MM.1S (cell line): ENCODE measurements at regions not wholly inside any gene's neighbourhood (a gene's known extent, or its start where the extent isn't known, plus 50 kb on each side); places are given as distances from the start of the nearest gene placed in this dataset.

Source experiments
- EZH2 ChIP-seq: fragments of 300-600 bp; sonication (generic); optimal IDR thresholded peaks from 2 replicates; pipeline ENCODE3; 2017; ENCODE audit warnings: low read depth, mild to moderate bottlenecking, antibody characterized with exemption, low read length, mixed read lengths
- TF ChIP-seq, protein P1 (sequence below): fragments of 300-600 bp; sonication (generic); IDR thresholded peaks from 2 replicates; pipeline ENCODE4 v1.5.1; 2016; ENCODE audit warnings: antibody characterized with exemption, low read length, mixed read lengths

DNA sequence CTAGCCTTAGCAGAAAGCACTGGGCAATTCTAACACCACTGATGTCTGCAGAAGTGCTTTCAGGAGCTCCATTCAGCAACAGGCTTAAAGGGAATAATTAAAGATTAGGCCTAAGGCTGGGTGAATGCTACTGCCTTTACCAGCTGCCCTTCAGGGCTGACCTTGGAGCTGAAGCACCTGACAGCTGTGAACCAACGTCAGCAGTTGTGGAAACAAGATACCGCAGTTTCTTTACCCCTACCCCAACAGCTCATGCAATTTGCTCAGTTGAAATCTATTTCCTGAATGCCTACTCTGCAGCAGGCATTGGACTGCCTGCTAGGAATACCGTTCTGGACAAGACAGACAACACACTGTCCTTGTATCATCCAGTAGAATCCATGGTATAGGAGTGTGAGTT lies 51.5 kb upstream of the ADTRP start:
- TF ChIP-seq EZH2, result no peak
- TF ChIP-seq, protein P1, sequence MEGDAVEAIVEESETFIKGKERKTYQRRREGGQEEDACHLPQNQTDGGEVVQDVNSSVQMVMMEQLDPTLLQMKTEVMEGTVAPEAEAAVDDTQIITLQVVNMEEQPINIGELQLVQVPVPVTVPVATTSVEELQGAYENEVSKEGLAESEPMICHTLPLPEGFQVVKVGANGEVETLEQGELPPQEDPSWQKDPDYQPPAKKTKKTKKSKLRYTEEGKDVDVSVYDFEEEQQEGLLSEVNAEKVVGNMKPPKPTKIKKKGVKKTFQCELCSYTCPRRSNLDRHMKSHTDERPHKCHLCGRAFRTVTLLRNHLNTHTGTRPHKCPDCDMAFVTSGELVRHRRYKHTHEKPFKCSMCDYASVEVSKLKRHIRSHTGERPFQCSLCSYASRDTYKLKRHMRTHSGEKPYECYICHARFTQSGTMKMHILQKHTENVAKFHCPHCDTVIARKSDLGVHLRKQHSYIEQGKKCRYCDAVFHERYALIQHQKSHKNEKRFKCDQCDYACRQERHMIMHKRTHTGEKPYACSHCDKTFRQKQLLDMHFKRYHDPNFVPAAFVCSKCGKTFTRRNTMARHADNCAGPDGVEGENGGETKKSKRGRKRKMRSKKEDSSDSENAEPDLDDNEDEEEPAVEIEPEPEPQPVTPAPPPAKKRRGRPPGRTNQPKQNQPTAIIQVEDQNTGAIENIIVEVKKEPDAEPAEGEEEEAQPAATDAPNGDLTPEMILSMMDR, result no peak
